Endothelial cell of umbilical vein (primary cell): ENCODE measurements at regions not wholly inside any gene's neighbourhood (a gene's known extent, or its start where the extent isn't known, plus 50 kb on each side); places are given as distances from the start of the nearest gene placed in this dataset.

Source experiments
- BruUV-seq: library from RNA; stranded (reverse); fragments of 400-500 nt; replicated peaks from 2 replicates; lab custom pipeline; 2021; lab: Mats Ljungman, UMichigan
- CTCF ChIA-PET: fragments of 300-600, 350-600 bp; sonication (Branson Sonifier 250); formaldehyde crosslinking; loops from one replicate; lab custom pipeline; 2021; ENCODE audit warnings: antibody characterized with exemption, inconsistent platforms; lab: Charles Lee
- POLR2A ChIA-PET: fragments of 300-600, 350-600 bp; sonication (Branson Sonifier 250); formaldehyde crosslinking; loops from one replicate; lab custom pipeline; 2021; ENCODE audit warnings: antibody characterized with exemption, inconsistent platforms; lab: Charles Lee
- DNase-seq: peaks from one replicate; pipeline ENCODE4 v3.0.0-alpha.2; 2011; ENCODE audit warnings: low read depth, low spot score
- FAIRE-seq: peaks from 2 replicates; lab custom pipeline; 2011; peaks lifted over from hg19 to GRCh38; lab: Jason Lieb, UNC
- H2AFZ ChIP-seq: 2 replicates; pipeline ENCODE4 v1.6.0; 2012; ENCODE audit warnings: low read depth, low read length, control low read depth, inconsistent platforms
- H3K27ac ChIP-seq: 2 replicates; pipeline ENCODE4 v1.5.1; 2011; ENCODE audit warnings: low read depth, mild to moderate bottlenecking, control low read depth, low read length, moderate library complexity; ENCODE audit not compliant: insufficient read depth
- H3K27me3 ChIP-seq, 2 experiments: 2 replicates each; pipeline versions ENCODE4 v1.6.0 to v1.6.1; 2011; ENCODE audit warnings: low read length in 2 of 2, mixed read lengths in 1 of 2; ENCODE audit not compliant: control insufficient read depth in 2 of 2, insufficient read depth in 2 of 2
- H3K36me3 ChIP-seq, 2 experiments: 2 replicates in 1 of 2; 3 replicates in 1 of 2; pipeline ENCODE4 v1.5.1; 2011; ENCODE audit warnings: low read length in 2 of 2, mild to moderate bottlenecking in 1 of 2, moderate library complexity in 1 of 2; ENCODE audit not compliant: control insufficient read depth in 2 of 2, insufficient read depth in 2 of 2; ENCODE audit errors: extremely low read depth in 1 of 2
- H3K4me1 ChIP-seq: 3 replicates; pipeline ENCODE4 v1.5.1; 2011; ENCODE audit warnings: mild to moderate bottlenecking, low read length; ENCODE audit not compliant: control insufficient read depth, insufficient read depth; ENCODE audit errors: extremely low read depth
- H3K4me2 ChIP-seq: 2 replicates; pipeline ENCODE4 v1.6.1; 2011; ENCODE audit warnings: low read length, control low read depth, mixed read lengths; ENCODE audit not compliant: insufficient read depth
- H3K4me3 ChIP-seq, 3 experiments: fragments of 200-600 bp in 1 of 3; sonication (generic), shearing (Covaris generic) in 1 of 3; replicated peaks in 1 of 3; 2 replicates each; pipeline ENCODE4 v1.5.1; 2011 to 2016; ENCODE audit warnings: control low read depth in 3 of 3, low read length in 3 of 3, mild to moderate bottlenecking in 2 of 3, inconsistent platforms in 1 of 3, low read depth in 1 of 3, moderate library complexity in 1 of 3; ENCODE audit not compliant: insufficient read depth in 1 of 3
- H3K79me2 ChIP-seq: 2 replicates; pipeline ENCODE4 v1.6.0; 2012; ENCODE audit warnings: low read length, inconsistent platforms; ENCODE audit not compliant: control insufficient read depth, insufficient read depth
- H3K9ac ChIP-seq: replicated peaks from 2 replicates; pipeline ENCODE3; 2011; ENCODE audit warnings: low read length, control low read depth; ENCODE audit not compliant: insufficient read depth; ENCODE audit errors: extremely low read depth
- H3K9me1 ChIP-seq: replicated peaks from 3 replicates; pipeline ENCODE4 v1.6.0; 2011; ENCODE audit warnings: mild to moderate bottlenecking, low read length; ENCODE audit not compliant: control insufficient read depth, insufficient read depth; ENCODE audit errors: extremely low read depth
- H3K9me3 ChIP-seq: replicated peaks from 2 replicates; pipeline ENCODE4 v1.5.1; 2012; ENCODE audit warnings: low read length, inconsistent platforms; ENCODE audit not compliant: control insufficient read depth, insufficient read depth
- H4K20me1 ChIP-seq: replicated peaks from 2 replicates; pipeline ENCODE3; 2011; ENCODE audit warnings: mild to moderate bottlenecking, low read length; ENCODE audit not compliant: control insufficient read depth, insufficient read depth; ENCODE audit errors: extremely low read depth
- EZH2 ChIP-seq: IDR thresholded peaks from 2 replicates; pipeline ENCODE4 v1.6.1; 2012; ENCODE audit warnings: borderline replicate concordance, low read depth, mild to moderate bottlenecking, moderate library complexity, low read length, inconsistent platforms; ENCODE audit not compliant: severe bottlenecking
- FOS ChIP-seq: IDR thresholded peaks from 2 replicates; pipeline ENCODE4 v1.6.1; 2011; ENCODE audit warnings: mild to moderate bottlenecking, low read length, moderate library complexity, borderline replicate concordance; ENCODE audit not compliant: insufficient read depth
- GATA2 ChIP-seq: IDR thresholded peaks from 2 replicates; pipeline ENCODE4 v1.7.0; 2011; ENCODE audit warnings: low read depth, mild to moderate bottlenecking, moderate library complexity, mixed read lengths, low read length; ENCODE audit not compliant: insufficient read length, insufficient read depth
- JUN ChIP-seq: IDR thresholded peaks from 2 replicates; pipeline ENCODE4 v1.6.1; 2011; ENCODE audit warnings: borderline replicate concordance, low read depth; ENCODE audit not compliant: insufficient read length, insufficient read depth
- MYC ChIP-seq: IDR thresholded peaks from one replicate; pipeline ENCODE4 v1.6.1; 2011; ENCODE audit warnings: mild to moderate bottlenecking, low read depth, low read length
- POLR2A ChIP-seq: IDR thresholded peaks from 2 replicates; pipeline ENCODE4 v1.6.1; 2012; ENCODE audit warnings: low read depth, mild to moderate bottlenecking, control low read depth, low read length
- POLR2AphosphoS5 ChIP-seq: IDR thresholded peaks from 2 replicates; pipeline ENCODE4 v1.6.1; 2012; ENCODE audit warnings: low read depth, mild to moderate bottlenecking, control low read depth, low read length, moderate library complexity; ENCODE audit not compliant: insufficient read depth
- dilution Hi-C: fragments of 300-500 bp; cut with MboI; formaldehyde crosslinking; loops from one replicate; pipeline ENCODE4 v1.15.0; 2019; ENCODE audit warnings: low sequenced_read_pairs; ENCODE audit not compliant: extremely low pct_ligation_motif_present
- intact Hi-C: fragments of 100-400 bp; cut with micrococcal nuclease; formaldehyde crosslinking; loops from one replicate; pipeline ENCODE4 v1.10.0; 2022
- TF ChIP-seq, protein P1 (sequence below), 2 donors: IDR thresholded peaks; 1 replicate in 1 of 2; 2 replicates in 1 of 2; pipeline ENCODE4 v1.5.1; 2011; ENCODE audit warnings: low read length in 2 of 2, mild to moderate bottlenecking in 2 of 2, moderate library complexity in 2 of 2, control low read depth in 1 of 2, inconsistent platforms in 1 of 2, low read depth in 1 of 2; ENCODE audit not compliant: insufficient read depth in 1 of 2; ENCODE audit errors: extremely low read depth in 1 of 2
- TF ChIP-seq, protein P2 (sequence below): IDR thresholded peaks from 2 replicates; pipeline ENCODE4 v1.6.1; 2011; ENCODE audit not compliant: insufficient read depth, insufficient read length

DNA sequence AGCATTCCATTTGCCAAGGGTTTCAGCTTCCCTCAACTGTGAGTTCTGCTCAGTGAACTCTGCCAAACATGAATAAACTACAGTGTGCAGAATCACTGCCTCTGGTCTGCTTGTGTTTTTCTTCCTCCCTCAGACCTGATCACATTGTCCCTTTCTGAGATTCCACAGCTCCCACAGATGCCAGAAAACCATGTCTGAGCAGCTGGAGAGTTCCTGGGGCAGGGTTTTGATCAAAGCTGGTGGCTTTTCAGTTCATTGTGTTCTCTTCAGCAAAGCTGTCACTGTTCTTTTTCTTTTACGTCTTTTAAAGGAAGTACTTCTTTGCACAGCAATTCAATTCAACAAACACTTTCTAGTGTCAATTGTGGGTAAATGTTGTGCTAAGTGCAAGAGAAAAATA, 555.8 kb downstream of the RBFOX1 start:
- FAIRE-seq (no peak), DNase-seq (no peak)
- Histone ChIP-seq H3K27me3 (no peaks in the 10 kb centered on the region), H3K9me3 (peaks cover 3% of the 10 kb centered on the region), H3K79me2 (no peaks in the 10 kb centered on the region), H3K4me2 (no peak overlapping the region), H3K4me1 (no peaks in the 10 kb centered on the region), H3K9me1 (no peaks in the 10 kb centered on the region), H4K20me1 (no peaks in the 10 kb centered on the region), H3K9ac (no peak overlapping the region), H3K36me3 (no peaks in the 10 kb centered on the region), H3K27ac (no peak overlapping the region), H2AFZ (no peak overlapping the region), H3K4me3 (no peak overlapping the region)
- dilution Hi-C loops, result no loop called here
- ChIA-PET CTCF (no interaction called here), POLR2A (no interaction called here)
- intact Hi-C loops, result no loop called here
- TF ChIP-seq MYC, result no peak
- TF ChIP-seq, protein P1, sequence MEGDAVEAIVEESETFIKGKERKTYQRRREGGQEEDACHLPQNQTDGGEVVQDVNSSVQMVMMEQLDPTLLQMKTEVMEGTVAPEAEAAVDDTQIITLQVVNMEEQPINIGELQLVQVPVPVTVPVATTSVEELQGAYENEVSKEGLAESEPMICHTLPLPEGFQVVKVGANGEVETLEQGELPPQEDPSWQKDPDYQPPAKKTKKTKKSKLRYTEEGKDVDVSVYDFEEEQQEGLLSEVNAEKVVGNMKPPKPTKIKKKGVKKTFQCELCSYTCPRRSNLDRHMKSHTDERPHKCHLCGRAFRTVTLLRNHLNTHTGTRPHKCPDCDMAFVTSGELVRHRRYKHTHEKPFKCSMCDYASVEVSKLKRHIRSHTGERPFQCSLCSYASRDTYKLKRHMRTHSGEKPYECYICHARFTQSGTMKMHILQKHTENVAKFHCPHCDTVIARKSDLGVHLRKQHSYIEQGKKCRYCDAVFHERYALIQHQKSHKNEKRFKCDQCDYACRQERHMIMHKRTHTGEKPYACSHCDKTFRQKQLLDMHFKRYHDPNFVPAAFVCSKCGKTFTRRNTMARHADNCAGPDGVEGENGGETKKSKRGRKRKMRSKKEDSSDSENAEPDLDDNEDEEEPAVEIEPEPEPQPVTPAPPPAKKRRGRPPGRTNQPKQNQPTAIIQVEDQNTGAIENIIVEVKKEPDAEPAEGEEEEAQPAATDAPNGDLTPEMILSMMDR (IDR thresholded peaks at IDR 0.05; ENCODE audit: extremely low read depth in 1 of 2, insufficient read depth in 1 of 2, low read depth in 1 of 2, low read length in 2 of 2), result no peak
- TF ChIP-seq, protein P2, sequence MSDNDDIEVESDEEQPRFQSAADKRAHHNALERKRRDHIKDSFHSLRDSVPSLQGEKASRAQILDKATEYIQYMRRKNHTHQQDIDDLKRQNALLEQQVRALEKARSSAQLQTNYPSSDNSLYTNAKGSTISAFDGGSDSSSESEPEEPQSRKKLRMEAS, result no peak
- BruUV-seq, result no TSS peak

DNA sequence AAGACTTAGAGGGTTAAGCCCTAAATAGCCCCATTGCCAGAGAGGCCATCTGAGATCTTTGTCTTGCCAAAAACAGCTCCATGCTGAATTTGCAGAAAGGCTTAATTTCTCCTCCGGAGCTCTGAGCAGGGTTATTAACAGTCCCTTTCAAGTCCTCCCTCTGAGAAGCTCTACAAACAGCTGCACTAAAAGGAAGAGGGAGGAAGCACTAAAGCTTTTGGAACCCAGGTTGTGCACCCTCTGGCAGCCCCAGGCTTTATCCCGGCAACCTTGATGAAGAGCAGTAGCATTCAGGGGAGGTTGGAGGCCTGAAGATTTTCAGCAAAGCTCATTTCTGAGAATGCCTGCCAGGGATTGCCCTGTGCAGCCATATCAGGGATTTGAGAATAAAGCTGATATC, 554.7 kb downstream of the RBFOX1 start:
- H2AFZ ChIP-seq, result no peak overlapping the region
- no TSS peak for BruUV-seq
- no peak for DNase-seq
- H3K79me2 ChIP-seq, result no peaks in the 10 kb centered on the region
- H3K9ac ChIP-seq, result no peak overlapping the region
- H3K9me3 ChIP-seq, result peaks cover 2% of the 10 kb centered on the region
- H3K4me1 ChIP-seq, result no peaks in the 10 kb centered on the region
- no peak overlapping the region for H3K27ac ChIP-seq
- H4K20me1 ChIP-seq, result no peaks in the 10 kb centered on the region
- no peak for FAIRE-seq
- CTCF ChIA-PET, result no interaction called here
- no peak overlapping the region for H3K4me3 ChIP-seq
- no peaks in the 10 kb centered on the region for H3K36me3 ChIP-seq
- dilution Hi-C loops (no loop called here), intact Hi-C loops (no loop called here)
- H3K9me1 ChIP-seq, result no peaks in the 10 kb centered on the region
- H3K4me2 ChIP-seq, result no peak overlapping the region
- no peaks in the 10 kb centered on the region for H3K27me3 ChIP-seq
- POLR2A ChIA-PET, result no interaction called here
- TF ChIP-seq EZH2 (no peak), MYC (no peak), POLR2A (no peak), FOS (no peak), POLR2AphosphoS5 (no peak), GATA2 (no peak), JUN (no peak)
- TF ChIP-seq, protein P1 (IDR thresholded peaks at IDR 0.05; ENCODE audit: extremely low read depth in 1 of 2, insufficient read depth in 1 of 2, low read depth in 1 of 2, low read length in 2 of 2), result no peak
- TF ChIP-seq, protein P2, result no peak
